ENCODE measurements at regions not wholly inside any gene's neighbourhood (a gene's known extent, or its start where the extent isn't known, plus 50 kb on each side); places are given as distances from the start of the nearest gene placed in this dataset.

GRCh38 chr6:50966532-50966931 is 147.9 kb downstream of the TFAP2B start:
- no peak for TF ChIP-seq BACH2 (CRISPR knock-in tag; IDR thresholded peaks at IDR 0.05; ENCODE audit: borderline replicate concordance)
- no peak for TF ChIP-seq ZNF565 (CRISPR knock-in tag; conservative IDR thresholded peaks at IDR 0.05; ENCODE audit: low read depth)
- no peak for TF ChIP-seq PPARA (CRISPR knock-in tag; IDR thresholded peaks at IDR 0.05; ENCODE audit: borderline replicate concordance)
- no peak for TF ChIP-seq ZFP30 (CRISPR knock-in tag; IDR thresholded peaks at IDR 0.05)
- no peak for TF ChIP-seq PATZ1 (CRISPR knock-in tag; IDR thresholded peaks at IDR 0.05; ENCODE audit: borderline replicate concordance)
- TF ChIP-seq CSDC2 (CRISPR knock-in tag; IDR thresholded peaks at IDR 0.05): no peak
- TF ChIP-seq RARB (CRISPR knock-in tag; IDR thresholded peaks at IDR 0.05): no peak
- TF ChIP-seq CREB5 (CRISPR knock-in tag; IDR thresholded peaks at IDR 0.05; ENCODE audit: low read depth): no peak
- no peak for TF ChIP-seq ZC3H10 (CRISPR knock-in tag; IDR thresholded peaks at IDR 0.05)
- TF ChIP-seq CSRNP3 (CRISPR knock-in tag; IDR thresholded peaks at IDR 0.05): no peak
- TF ChIP-seq GLIS3 (CRISPR knock-in tag; IDR thresholded peaks at IDR 0.05): no peak

Data from SK-N-SH treated with all-trans-retinoic acid at 6 μM for 48 hours (cell line).